ENCODE measurements at regions not wholly inside any gene's neighbourhood (a gene's known extent, or its start where the extent isn't known, plus 50 kb on each side); places are given as distances from the start of the nearest gene placed in this dataset.

- TF ChIP-seq CTCF (IDR thresholded peaks at IDR 0.05; ENCODE audit: extremely low read depth in 1 of 2, insufficient read depth in 1 of 2, low read depth in 1 of 2, low read length in 2 of 2) (no peak), MAX (IDR thresholded peaks at IDR 0.05; ENCODE audit: insufficient read depth, insufficient read length) (no peak), FOS (IDR thresholded peaks at IDR 0.05; ENCODE audit: borderline replicate concordance, insufficient read depth, low read length) (no peak), EZH2 (IDR thresholded peaks at IDR 0.05; ENCODE audit: borderline replicate concordance, low read depth, low read length, severe bottlenecking) (no peak), POLR2A (IDR thresholded peaks at IDR 0.05; ENCODE audit: low read depth, low read length) (no peak), POLR2AphosphoS5 (IDR thresholded peaks at IDR 0.05; ENCODE audit: insufficient read depth, low read depth, low read length) (no peak), MYC (IDR thresholded peaks at IDR 0.05; ENCODE audit: low read depth, low read length) (no peak)
Observed at GRCh38 chr6:16925461-16925860, 164.2 kb upstream of the ATXN1 start.

Measured in endothelial cell of umbilical vein (primary cell).